ENCODE measurements at regions not wholly inside any gene's neighbourhood (a gene's known extent, or its start where the extent isn't known, plus 50 kb on each side); places are given as distances from the start of the nearest gene placed in this dataset.
"Not testable (repeated sequence)": the region's sequence is repeated elsewhere in the genome, so short reads cannot be mapped to it uniquely, and the experiment has no call there.

DNA sequence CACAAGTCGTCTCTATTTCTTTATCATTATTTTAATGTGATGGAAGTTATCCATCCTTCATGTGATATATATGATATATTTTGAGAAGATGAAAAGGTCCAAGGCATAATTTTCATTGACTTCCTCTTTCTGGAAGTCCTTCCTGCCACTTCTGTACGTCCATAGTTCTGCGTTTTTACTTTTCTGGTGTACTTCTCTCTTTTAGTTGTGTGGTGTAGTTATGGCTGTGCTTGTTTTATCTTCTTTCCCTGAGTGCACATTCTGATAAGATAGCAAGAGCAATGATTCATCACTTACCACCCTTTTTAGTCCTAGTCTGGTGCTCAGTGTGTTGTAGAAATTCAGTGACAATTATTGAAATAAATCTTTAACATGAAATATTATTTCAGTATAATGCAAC is 231.3 kb upstream of the FERD3L start:
- peak; percentile 32 for DNase-seq (ENCODE audit: low spot score)

DNA sequence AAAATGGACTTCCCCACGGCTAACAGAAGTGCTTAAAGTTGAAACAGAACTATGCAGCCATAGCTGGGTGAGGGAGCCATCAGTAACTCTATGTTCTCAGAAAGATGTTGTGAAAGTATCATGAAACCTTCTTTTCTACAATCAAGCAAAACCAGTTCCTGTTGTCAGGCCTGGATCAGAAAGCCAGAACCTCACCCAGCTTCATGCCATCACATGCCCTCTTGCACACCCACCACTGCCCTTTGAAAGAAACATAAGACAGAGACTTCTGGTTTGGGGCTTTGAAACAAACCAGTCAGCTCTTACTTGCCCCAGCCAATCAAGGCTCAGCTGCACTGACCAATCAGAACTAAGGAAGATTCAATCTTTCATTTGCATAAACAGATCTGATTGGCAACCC is 230.8 kb upstream of the FERD3L start:
- DNase-seq (ENCODE audit: low spot score) = no peak

DNA sequence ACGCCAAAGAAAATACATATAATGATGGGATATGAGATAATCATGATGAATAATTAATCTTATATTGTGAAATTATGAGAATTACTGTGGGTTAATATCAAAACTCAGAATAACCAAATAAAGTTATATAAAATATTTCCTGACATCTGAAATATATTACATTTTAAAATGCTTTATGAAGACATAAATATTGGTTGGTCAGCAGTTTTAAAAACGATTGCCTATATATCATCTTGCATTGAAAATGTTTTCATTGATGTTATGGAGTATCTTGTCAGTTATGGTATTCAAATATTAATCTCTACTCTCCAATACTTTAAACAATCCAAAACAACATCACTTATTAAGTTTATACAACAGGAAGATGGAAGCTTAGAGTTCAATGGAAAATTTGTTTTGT is 228.1 kb upstream of the FERD3L start:
- no peak for DNase-seq (ENCODE audit: low spot score)

DNA sequence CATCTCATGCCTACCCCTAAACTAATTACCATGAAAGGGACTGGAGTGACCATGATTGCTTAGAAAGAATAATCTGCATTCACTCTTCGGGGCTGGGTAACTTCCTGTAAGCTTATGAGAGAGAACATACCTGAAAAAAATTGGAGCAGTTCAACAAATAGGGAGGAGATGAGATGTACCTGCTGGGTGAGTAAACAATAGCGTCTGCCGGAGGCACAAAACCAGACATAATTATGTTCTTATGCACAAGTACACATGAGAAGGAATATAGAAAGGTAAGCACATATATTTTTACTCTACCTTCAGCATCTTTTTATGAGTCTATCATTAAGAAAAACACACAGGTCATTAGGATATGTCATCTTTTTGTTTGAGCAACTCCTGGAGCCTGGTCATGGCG is 224.6 kb upstream of the FERD3L start:
- no peak for DNase-seq (ENCODE audit: low spot score)

DNA sequence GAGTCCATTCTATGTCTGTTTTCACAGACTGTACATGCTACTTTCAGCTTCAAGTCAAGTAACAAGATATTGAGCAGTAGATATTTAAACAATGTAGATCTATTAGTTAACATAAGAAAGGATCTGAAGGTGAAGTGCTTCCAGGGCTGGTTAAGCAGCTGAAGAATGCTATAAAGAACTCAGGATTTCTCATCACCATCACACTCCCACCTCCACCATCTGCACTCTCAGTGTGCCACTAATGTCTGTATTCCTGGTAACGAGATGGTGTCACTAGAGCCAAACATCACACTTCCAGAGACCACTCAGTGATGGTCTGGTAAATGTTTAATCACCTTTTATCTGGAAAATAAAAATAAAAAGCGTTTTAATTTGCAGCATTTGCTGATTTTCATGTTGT is 224.0 kb upstream of the FERD3L start:
- DNase-seq (ENCODE audit: low spot score) = no peak

DNA sequence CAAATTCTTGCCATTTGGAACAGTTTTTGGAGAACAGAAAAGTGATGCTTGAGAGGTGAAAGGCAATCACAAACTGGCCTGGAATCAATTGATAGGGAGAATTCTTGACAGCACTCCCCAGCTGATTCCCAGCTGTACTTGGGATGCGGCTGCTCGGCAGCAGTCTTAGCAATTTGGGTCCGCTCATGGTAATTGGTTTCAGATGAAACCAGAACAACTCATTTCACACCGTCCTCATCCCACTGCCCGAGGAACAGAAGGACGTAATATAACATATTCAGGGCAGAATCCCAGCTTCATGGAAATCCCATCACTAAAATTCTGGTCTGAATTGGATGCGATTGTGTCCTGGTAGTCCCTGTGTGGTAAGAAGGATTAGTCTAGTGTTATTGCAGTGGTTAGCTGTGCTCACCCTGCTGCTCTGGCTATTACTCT is 223.3 kb upstream of the FERD3L start:
- DNase-seq (ENCODE audit: low spot score) = no peak

DNA sequence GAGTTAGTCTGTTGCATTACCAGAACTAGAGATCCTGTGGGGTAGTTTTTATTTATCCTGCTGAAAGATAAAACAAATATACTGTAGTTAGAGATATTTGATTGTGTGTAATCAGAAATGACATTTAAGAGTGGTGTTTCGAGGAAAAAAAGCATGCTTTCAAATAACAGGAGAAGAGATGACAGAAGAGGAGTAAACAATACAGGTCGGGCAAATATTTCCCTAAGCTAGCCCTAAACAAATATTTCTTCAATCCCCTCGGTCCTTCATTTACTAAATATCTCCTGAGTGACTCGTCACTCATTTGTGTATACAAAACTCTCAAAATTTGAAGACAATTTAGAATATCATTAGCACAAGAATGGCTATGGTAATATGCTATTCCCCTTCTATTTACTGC is 219.7 kb upstream of the FERD3L start:
- no peak for DNase-seq (ENCODE audit: low spot score)

DNA sequence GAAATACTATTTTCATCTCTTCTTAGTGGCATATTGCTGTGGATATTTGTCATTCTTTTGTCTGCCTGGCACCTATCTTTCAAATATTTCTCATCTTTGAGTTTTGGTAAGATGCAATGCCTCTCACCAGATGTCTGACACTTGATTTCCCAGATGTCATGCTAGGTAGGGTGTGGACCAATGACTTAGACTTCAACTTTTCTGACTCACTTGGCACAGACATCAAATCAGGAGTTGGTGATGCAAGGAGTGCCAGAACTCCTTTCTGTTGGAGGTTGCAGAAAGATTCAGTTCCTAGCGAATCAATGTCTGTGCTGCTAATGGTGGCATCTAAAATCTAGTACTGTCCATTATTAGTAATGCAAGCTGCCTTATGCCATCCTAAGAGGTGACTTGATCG is 216.9 kb upstream of the FERD3L start:
- peak; percentile 52 for DNase-seq (ENCODE audit: low spot score)

DNA sequence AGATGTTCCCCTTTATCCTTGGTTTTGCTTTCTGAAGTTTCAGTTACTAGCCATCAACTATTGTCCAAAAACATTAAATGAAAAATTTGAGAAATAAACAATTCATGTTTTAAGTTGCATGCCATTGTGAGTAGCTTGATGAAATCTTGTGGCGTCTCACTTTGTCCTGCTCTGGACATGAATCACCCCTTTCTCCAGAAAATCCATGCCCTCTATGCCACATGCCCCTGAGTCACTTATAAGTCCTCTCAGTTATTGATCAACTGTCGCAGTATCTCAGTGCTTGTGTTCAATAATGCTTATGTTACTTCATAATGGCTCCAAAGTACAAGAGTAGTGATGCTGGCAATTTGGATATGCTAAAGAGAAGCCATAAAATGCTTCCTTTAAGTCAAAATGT is 208.0 kb upstream of the FERD3L start:
- no peak for DNase-seq (ENCODE audit: low spot score)

DNA sequence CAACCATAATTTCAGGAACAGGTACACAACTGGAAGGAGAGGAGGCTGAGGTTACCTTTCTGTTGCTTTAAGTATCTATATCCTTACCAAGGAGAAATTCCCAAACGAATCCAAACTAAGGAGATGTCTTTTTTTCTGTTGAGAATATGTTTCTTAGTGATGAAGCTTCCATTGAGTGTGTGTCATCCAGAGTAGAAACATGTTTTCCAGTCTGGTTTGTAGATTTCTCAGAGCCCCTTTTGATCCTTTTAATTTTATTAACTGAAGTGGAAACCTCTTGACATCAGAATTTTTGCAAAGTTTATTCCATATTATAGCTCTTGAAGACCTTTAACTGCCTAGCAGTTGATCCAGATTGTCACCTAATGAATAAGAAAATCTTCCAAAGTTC is 207.1 kb upstream of the FERD3L start:
- no peak for DNase-seq (ENCODE audit: low spot score)

DNA sequence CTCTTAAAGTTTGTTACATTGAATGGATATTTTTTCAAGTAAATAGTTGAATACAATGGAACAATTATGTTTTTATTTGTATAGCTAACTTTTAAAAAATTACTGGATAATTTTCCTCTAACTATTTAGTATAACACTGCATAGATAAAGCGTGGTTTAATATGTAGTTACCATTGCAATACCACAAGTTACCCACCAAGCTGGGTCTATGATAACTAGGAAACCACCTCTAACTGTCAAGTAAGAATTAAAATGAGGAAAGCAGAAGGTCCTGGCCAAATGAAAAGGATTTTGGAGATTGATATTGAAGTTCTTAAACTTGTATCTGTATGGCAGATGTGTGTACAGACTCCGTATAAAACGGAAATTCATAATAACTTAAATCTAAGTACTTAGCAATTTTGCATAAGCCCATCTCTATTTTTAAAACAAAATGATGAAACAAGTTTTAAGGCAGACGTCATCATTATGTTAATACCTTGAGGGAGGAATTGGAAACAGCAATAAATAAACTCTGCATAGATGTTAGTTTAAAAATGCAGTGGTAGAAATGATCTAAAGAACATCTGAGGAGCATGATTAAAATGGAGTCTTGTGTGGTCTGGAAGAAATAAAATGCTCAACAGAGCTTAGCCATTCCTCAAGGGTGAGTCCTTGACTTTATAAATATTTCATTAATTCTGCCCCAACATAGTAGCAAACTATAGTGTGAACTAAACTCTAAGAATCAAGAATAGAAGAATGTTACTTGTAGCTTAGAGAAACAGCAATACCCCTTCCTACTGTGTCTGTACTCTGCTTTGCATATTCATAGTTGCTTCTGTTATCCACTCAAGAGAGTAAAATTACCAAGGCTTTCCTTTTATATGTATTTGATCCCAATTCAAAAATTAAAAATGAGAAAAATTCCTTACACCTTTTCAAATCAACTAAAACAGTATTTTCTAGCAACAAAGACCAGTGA is 206.4 kb upstream of the FERD3L start:
- no peak for DNase-seq (ENCODE audit: low spot score)

DNA sequence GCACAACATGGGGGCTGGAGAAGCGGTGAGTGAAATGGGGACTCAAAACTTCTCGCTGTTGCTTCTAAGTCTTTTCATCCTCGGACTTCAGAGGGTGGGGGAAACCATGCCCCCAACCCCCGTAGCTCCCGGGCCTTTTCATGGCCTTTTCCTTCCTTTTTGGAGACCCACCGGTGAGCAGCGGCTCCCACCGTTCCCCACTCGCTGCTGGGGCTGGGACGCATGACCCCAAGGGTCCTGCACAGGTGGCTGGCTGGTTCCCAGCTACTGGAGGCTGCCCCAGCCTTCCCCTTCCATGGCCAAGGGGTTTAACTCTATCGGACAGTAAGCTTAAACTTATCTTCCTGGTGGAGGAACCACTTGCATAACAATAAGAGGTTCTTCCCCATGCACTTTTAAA is 194.3 kb upstream of the FERD3L start:
- no peak for DNase-seq (ENCODE audit: low spot score)

DNA sequence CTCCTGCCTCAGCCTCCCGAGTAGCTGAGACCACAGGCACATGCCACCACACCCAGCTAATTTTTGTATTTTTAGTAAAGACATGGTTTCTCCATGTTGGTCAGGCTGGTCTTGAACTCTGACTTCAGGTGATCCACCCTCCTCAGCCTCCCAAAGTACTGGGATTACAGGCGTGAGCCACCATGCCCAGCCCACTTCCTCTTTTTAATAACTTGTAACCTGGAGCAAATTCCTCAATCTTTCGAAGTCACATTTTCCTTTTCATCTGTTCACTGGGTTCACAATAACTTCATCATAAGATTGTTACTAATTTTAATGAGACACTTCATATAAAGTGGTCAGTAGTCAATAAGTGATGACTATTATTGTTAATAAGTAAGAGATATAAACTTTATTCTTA is 193.3 kb upstream of the FERD3L start:
- DNase-seq (ENCODE audit: low spot score) = not testable (repeated sequence)

DNA sequence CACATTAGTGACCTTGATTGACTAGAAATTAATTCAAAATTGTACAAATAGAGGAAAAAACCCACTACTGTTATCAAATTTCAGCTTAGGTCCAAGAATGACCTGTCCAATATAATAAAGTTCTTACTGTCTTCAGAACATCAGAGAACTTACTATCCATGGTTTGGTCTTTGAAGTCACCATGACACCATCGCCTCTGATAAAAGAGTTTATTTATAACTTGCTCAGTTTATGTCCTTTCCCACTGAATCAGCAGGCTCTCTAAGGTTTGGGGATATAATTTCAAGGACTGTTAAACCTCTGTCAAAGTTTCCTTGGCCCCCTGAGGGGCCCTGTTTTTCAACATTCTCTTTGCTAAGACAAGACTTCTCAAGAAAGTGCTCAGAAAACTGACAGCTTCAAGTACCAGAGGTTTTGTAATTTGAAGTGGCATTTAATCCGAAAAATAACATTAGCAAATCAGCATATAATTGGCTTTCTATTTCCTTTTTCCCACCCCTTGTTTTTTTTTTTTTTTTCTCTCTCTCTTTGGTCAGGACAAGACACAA is 191.7 kb upstream of the FERD3L start:
- no peak for DNase-seq (ENCODE audit: low spot score)

DNA sequence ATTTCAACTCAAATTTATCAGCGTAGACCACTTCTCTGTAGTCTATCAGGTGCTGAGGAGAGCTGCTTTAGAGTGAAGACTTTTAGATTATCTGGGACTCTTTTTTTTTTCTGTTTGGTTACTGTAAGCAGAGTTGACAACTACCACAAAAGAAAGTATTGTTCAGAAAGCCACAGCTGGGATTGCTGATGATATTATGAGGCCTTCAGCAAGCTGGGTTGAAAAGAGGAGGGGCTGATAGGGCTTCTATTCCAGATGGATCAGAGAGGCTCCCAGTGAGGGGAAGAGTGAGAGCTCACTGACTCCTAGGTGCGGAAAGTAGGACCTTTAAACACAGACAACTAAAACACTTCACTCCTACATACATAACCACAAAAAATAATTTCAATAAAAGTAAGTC is 188.5 kb upstream of the FERD3L start:
- no peak for DNase-seq (ENCODE audit: low spot score)

DNA sequence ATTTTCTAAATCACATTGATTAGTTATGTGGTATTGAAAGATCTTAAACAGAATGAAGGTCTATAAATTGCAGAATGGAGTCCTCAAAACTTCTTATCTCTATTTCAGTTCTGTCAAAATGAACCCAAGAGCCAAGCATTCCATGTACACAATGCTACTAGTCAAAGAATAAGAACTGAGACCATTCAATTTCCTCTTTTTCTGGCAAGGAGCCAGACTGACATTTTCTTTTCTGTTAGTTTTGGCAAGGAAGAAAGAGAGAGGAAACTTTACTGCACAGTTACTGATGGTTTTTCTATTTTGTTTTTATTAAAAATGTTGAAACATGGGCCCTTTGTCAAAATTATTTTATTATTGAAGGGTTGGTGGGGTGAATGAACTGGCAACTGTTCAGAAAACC is 181.8 kb upstream of the FERD3L start:
- peak; percentile 10 for DNase-seq (ENCODE audit: low spot score)

DNA sequence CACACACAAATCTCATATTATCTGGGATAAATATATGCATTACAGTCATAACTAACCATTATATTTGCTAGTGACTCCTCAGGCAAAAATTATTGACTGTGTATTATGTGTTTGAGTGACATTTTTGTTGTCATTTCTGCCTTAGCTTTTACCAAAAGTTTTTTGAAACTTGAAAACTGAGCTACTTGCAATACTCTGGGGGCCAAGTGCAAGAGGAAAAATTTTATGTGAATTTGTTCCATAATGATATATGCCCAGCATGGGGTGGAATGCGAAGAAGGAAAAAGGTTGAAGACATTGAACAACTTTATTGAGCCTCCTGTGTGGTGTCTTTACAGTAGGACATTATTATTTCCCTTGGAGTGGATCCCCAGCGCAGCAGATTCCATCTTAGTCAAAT is 176.8 kb upstream of the FERD3L start:
- no peak for DNase-seq (ENCODE audit: low spot score)

DNA sequence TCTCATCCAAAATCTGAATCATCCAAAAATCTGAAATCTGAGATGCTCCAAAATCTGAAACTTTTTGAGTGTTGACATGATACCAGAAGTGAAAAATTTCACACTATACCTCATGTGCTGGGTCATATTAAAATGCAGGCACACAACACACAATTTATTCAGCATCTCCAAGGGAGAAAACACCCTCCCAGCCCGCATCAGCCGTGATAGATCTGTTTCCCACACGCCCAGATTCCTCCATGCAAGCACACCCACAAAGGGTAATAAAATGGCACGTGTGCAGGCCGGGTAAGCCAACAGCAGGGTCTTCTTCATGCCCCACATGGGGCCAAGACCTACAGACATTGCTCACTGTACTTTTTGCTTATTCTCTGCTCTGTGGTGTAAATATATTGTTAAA is 173.1 kb upstream of the FERD3L start:
- no peak for DNase-seq (ENCODE audit: low spot score)

DNA sequence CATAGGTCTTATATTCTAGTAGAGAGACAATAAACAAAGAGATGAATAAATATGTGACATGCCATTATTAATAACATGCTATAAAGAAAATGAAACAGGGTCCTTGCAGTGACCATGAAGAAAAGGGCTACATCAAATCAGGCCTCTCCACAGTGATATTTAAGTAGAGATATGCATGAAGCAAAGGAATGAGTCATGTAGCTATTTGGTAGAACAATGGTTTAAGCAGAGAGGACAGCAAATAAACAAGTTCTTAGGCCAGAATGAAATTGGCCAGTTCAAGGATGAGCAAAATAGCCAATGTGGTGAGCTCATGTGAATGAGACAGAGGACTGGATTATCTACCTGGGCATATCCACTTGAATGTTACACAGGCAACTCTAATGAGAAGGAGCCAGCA is 172.2 kb upstream of the FERD3L start:
- DNase-seq (ENCODE audit: low spot score) = no peak

DNA sequence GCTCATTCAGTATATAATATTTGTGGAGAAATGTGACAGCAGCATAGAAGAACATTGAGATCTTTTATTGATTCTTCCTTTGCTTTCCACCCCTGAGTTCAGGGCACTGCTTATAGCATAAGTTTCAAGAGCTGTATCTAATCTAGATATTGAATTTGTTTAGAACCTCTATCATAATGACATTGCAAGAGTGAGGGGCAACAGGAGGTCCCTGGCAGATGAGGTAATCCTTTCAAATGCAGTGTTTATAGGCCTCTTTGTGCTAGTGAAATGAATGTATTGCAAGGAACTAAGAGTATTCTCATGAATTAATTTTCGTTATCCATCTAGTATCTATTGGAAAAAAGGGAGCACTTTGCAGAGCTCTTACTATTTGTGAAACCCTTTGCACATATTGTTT is 167.2 kb upstream of the FERD3L start:
- no peak for DNase-seq (ENCODE audit: low spot score)

DNA sequence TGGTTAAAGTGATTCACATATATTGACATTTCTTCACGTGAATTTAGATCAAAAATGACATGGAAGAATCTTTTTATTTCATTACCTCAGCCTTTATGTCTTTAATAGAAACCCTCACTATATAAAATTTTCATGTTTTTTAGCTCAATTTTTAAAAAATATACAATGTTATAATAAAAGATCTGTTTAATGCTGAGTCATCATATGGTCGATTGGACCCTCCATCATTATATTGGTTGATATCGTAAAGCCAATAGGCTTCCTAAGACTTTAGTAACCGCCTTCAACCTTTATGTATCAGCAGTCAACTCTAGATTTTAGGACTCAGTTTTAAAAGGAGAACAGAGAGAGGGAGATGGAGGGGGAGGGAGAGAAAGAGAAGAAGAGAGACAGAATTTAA is 162.3 kb upstream of the FERD3L start:
- no peak for DNase-seq (ENCODE audit: low spot score)

DNA sequence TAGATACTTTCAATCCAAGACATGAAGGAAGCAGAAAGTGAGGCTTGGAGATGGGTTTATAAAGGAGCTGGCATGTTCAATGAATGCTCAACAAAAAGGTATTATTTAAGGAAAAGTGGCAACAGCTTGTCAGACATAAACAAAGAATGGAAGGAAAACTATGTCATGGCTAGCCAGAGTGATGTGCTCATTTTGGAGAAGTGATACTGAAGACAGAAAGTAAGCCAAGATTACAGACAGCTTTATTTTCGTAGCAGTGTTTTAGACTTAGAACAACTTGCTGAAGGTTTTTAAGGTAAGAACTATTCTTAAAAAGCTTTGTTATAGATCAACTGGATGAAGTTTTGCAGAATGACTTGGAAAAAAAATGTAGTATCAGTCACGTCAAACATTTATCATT is 160.5 kb upstream of the FERD3L start:
- DNase-seq (ENCODE audit: low spot score) = no peak

DNA sequence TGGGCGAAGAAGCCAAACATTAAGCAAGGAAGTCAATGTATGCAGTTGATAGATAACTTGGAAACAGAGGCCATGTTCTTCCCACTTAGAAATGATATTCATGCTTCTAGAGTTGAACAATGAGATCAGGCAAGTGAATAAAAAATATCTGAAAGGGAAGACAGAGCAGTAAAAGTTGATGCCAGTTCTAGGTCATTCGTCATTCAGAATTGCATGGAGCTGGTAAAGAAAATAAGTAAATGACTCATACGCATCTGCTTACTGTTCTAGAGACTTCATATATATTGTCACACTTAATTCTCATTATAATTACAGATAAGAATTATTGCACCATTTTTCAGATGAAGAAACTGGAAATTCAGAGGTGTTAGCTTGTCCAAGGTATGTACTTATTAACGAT is 158.9 kb upstream of the FERD3L start:
- peak; percentile 19 for DNase-seq (ENCODE audit: low spot score)

DNA sequence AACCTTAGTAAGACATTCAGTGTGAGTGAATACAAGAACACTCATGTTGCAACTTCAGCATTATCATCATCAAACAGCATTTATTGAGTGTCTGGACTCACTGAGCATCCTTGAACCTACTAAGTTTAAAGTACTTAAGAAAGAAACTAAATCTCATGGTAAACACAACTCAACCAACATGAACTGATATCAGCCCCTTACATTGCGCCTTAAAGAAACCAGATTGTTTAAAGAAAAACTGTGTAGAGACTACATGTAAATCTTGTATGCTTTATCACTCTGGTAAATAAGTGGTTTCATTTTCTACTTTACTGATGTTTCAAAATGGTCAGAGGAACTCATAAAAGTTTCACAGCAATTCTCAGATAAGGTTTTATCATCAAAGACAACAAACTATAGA is 157.5 kb upstream of the FERD3L start:
- no peak for DNase-seq (ENCODE audit: low spot score)

Measured in A172 (cell line).